Liver (tissue), 7 donors: ENCODE measurements at regions not wholly inside any gene's neighbourhood (a gene's known extent, or its start where the extent isn't known, plus 50 kb on each side); places are given as distances from the start of the nearest gene placed in this dataset.

Source experiments
- DNase-seq: peaks from one replicate; pipeline ENCODE4 v3.0.0-alpha.2; 2017; ENCODE audit warnings: low spot score
- H3K27ac ChIP-seq, 2 donors: one replicate each; pipeline ENCODE4 v1.7.0; 2013; ENCODE audit warnings: inconsistent platforms in 2 of 2, low read length in 2 of 2, control low read depth in 1 of 2, low read depth in 1 of 2, mild to moderate bottlenecking in 1 of 2
- H3K27me3 ChIP-seq, 4 donors: one replicate each; pipeline versions ENCODE4 v1.6.1 to v1.7.0; 2013; ENCODE audit warnings: low read length in 3 of 4, inconsistent platforms in 1 of 4, mild to moderate bottlenecking in 1 of 4, moderate library complexity in 1 of 4; ENCODE audit not compliant: control insufficient read depth in 4 of 4, insufficient read depth in 4 of 4
- H3K36me3 ChIP-seq, 4 donors: one replicate each; pipeline versions ENCODE4 v1.6.1 to v1.7.0; 2013; ENCODE audit warnings: low read length in 3 of 4, mild to moderate bottlenecking in 3 of 4, low read depth in 1 of 4, moderate library complexity in 1 of 4; ENCODE audit not compliant: control insufficient read depth in 4 of 4, insufficient read depth in 3 of 4
- H3K4me1 ChIP-seq, 4 donors: one replicate each; pipeline versions ENCODE4 v1.6.1 to v1.7.0; 2013; ENCODE audit warnings: low read length in 3 of 4, mild to moderate bottlenecking in 3 of 4, moderate library complexity in 1 of 4; ENCODE audit not compliant: control insufficient read depth in 4 of 4, insufficient read depth in 4 of 4
- H3K4me3 ChIP-seq, 3 donors: one replicate each; pipeline versions ENCODE4 v1.6.1 to v1.7.0; 2013; ENCODE audit warnings: low read length in 3 of 3, control low read depth in 1 of 3, low read depth in 1 of 3, mild to moderate bottlenecking in 1 of 3
- H3K9ac ChIP-seq, 2 donors: one replicate each; pipeline ENCODE4 v1.7.0; 2013; ENCODE audit warnings: low read length in 2 of 2, mild to moderate bottlenecking in 2 of 2, moderate library complexity in 2 of 2, control low read depth in 1 of 2, low read depth in 1 of 2
- H3K9me3 ChIP-seq, 4 donors: one replicate each; pipeline versions ENCODE4 v1.6.1 to v1.7.0; 2013; ENCODE audit warnings: low read length in 3 of 4; ENCODE audit not compliant: control insufficient read depth in 4 of 4
- ATF3 ChIP-seq: IDR thresholded peaks from 2 replicates; pipeline ENCODE4 v1.6.1; 2016; ENCODE audit warnings: antibody characterized with exemption
- EGR1 ChIP-seq, 2 donors: IDR thresholded peaks; 2 replicates each; pipeline ENCODE4 v1.6.1; 2016 to 2018; ENCODE audit warnings: antibody characterized with exemption in 2 of 2, low read depth in 2 of 2
- FOXA1 ChIP-seq: IDR thresholded peaks from 2 replicates; pipeline ENCODE4 v1.6.1; 2016; ENCODE audit warnings: antibody characterized with exemption
- FOXA2 ChIP-seq: IDR thresholded peaks from 2 replicates; pipeline ENCODE4 v1.6.1; 2016; ENCODE audit warnings: antibody characterized with exemption
- GABPA ChIP-seq, 2 donors: IDR thresholded peaks in 1 of 2; conservative IDR thresholded peaks in 1 of 2; 2 replicates each; pipeline ENCODE4 v1.6.1; 2016; ENCODE audit warnings: antibody characterized with exemption in 2 of 2, mild to moderate bottlenecking in 1 of 2, moderate library complexity in 1 of 2
- HNF4A ChIP-seq, 2 donors: conservative IDR thresholded peaks; 2 replicates each; pipeline ENCODE4 v1.6.1; 2016; ENCODE audit warnings: antibody characterized with exemption in 2 of 2, mild to moderate bottlenecking in 2 of 2
- JUND ChIP-seq, 2 donors: IDR thresholded peaks; 2 replicates each; pipeline ENCODE4 v1.6.1; 2016; ENCODE audit warnings: antibody characterized with exemption in 2 of 2
- MAX ChIP-seq: IDR thresholded peaks from 2 replicates; pipeline ENCODE4 v1.6.1; 2016; ENCODE audit warnings: antibody characterized with exemption
- RAD21 ChIP-seq, 2 donors: IDR thresholded peaks; 2 replicates each; pipeline ENCODE4 v1.6.1; 2016; ENCODE audit warnings: antibody characterized with exemption in 2 of 2, mild to moderate bottlenecking in 2 of 2
- REST ChIP-seq: IDR thresholded peaks from 2 replicates; pipeline ENCODE4 v1.6.1; 2016; ENCODE audit warnings: antibody characterized with exemption, mild to moderate bottlenecking
- RXRA ChIP-seq, 2 donors: IDR thresholded peaks; 2 replicates each; pipeline ENCODE4 v1.6.1; 2017 to 2018; ENCODE audit warnings: antibody characterized with exemption in 2 of 2, mild to moderate bottlenecking in 1 of 2
- SP1 ChIP-seq: IDR thresholded peaks from 2 replicates; pipeline ENCODE4 v1.6.1; 2018; ENCODE audit warnings: antibody characterized with exemption, mild to moderate bottlenecking
- TAF1 ChIP-seq: conservative IDR thresholded peaks from 2 replicates; pipeline ENCODE4 v1.6.1; 2016; ENCODE audit warnings: antibody characterized with exemption, mild to moderate bottlenecking
- YY1 ChIP-seq: IDR thresholded peaks from 2 replicates; pipeline ENCODE4 v1.6.1; 2016; ENCODE audit warnings: antibody characterized with exemption, mild to moderate bottlenecking
- ZBTB33 ChIP-seq: IDR thresholded peaks from 2 replicates; pipeline ENCODE4 v1.6.1; 2016; ENCODE audit warnings: antibody characterized with exemption
- WGBS: extraction: QIAGEN DNeasy Blood & Tissue Kit; methylation state at CpG from one replicate; pipeline ENCODE4 v1.1.7; 2013; 5-methylcytosine and 5-hydroxymethylcytosine counted together
- donor health status: healthy.
- donor health status: healthy.
- donor health status: healthy.
- donor health status: healthy.

GRCh38 chr15:66843581-66843980 lies 141.5 kb downstream of the SMAD6 start:
- no peak for TF ChIP-seq FOXA2
- no peak for TF ChIP-seq RXRA (IDR thresholded peaks at IDR 0.05)
- TF ChIP-seq EGR1 (IDR thresholded peaks at IDR 0.05; ENCODE audit: low read depth in 2 of 2) = no peak
- TF ChIP-seq GABPA (IDR thresholded peaks at IDR 0.05 in 1 of 2, conservative IDR thresholded peaks at IDR 0.05 in 1 of 2) = no peak
- no peak for TF ChIP-seq SP1
- no peak for TF ChIP-seq RAD21 (IDR thresholded peaks at IDR 0.05)
- no peak for TF ChIP-seq ATF3
- TF ChIP-seq ZBTB33 = no peak
- TF ChIP-seq YY1 = no peak
- Histone ChIP-seq H3K9ac (no peak overlapping the region), H3K36me3 (no peaks in the 10 kb centered on the region), H3K27me3 (no peaks in the 10 kb centered on the region), H3K4me1 (peaks cover 0 to 6% (median 4%) of the 10 kb centered on the region in 4 donors), H3K27ac (no peak overlapping the region), H3K4me3 (no peak overlapping the region), H3K9me3 (no peaks in the 10 kb centered on the region)
- DNase-seq = no peak
- 8% methylated on average over 2 of the region's 2 CpGs for WGBS

DNA sequence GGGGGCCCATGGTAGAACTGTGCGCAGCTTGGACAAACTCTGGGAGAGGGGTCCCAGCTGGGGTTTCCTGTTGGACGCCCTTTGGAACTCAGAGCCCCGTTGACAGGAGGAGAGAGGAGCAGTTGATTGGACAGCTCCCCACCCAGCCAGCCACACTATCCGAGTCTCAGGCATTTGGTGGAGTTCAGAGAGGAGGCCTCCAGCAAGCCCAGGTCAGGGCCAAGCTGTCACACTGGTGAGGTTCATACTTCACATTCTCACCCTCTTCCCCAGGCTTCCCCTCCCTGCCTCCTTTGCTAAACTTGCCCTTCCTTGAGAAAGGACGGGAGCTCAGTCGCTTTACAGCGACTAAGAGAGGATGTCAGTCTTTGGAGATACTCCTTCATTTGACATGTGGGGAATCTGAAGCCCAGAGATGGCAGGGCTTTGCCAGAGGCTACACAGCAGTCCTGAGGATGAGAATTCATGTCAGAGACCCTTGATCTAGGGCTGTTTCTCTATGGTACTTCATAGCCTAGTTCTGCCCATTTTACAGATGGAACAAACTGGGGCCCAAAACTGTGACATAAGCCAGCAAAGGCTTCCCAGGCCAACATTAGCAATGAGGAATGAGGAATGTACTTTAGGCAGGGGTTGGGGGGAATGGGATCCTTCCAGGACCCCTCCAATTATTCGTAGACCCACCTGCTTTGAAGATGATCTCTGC lies 142.2 kb downstream of the SMAD6 start:
- peaks cover 0 to 6% (median 4%) of the 10 kb centered on the region in 4 donors for H3K4me1 ChIP-seq
- no peak for DNase-seq
- H3K27me3 ChIP-seq = no peaks in the 10 kb centered on the region
- H3K9ac ChIP-seq = no peak overlapping the region
- 94% methylated on average over 8 of the region's 8 CpGs for WGBS
- no peaks in the 10 kb centered on the region for H3K36me3 ChIP-seq
- H3K27ac ChIP-seq = no peak overlapping the region
- no peak overlapping the region for H3K4me3 ChIP-seq
- TF ChIP-seq FOXA2 (no peak), TAF1 (no peak), ZBTB33 (no peak), RAD21 (IDR thresholded peaks at IDR 0.05) (no peak), JUND (IDR thresholded peaks at IDR 0.05) (no peak), HNF4A (conservative IDR thresholded peaks at IDR 0.05) (no peak), RXRA (IDR thresholded peaks at IDR 0.05) (no peak), MAX (no peak), EGR1 (IDR thresholded peaks at IDR 0.05; ENCODE audit: low read depth in 2 of 2) (no peak), GABPA (IDR thresholded peaks at IDR 0.05 in 1 of 2, conservative IDR thresholded peaks at IDR 0.05 in 1 of 2) (no peak)
- H3K9me3 ChIP-seq = no peaks in the 10 kb centered on the region

GRCh38 chr15:66844747-66845145 lies 142.7 kb downstream of the SMAD6 start:
- H3K9me3 ChIP-seq = no peaks in the 10 kb centered on the region
- no peak overlapping the region for H3K27ac ChIP-seq
- H3K4me1 ChIP-seq = peaks cover 0 to 6% (median 4%) of the 10 kb centered on the region in 4 donors
- H3K4me3 ChIP-seq = no peak overlapping the region
- WGBS = 96% methylated on average over 5 of the region's 5 CpGs
- H3K27me3 ChIP-seq = no peaks in the 10 kb centered on the region
- no peak overlapping the region for H3K9ac ChIP-seq
- no peak for DNase-seq
- H3K36me3 ChIP-seq = no peaks in the 10 kb centered on the region
- TF ChIP-seq GABPA (IDR thresholded peaks at IDR 0.05 in 1 of 2, conservative IDR thresholded peaks at IDR 0.05 in 1 of 2) = no peak
- no peak for TF ChIP-seq MAX
- no peak for TF ChIP-seq REST
- TF ChIP-seq ZBTB33 = no peak
- TF ChIP-seq JUND (IDR thresholded peaks at IDR 0.05) = no peak
- no peak for TF ChIP-seq FOXA1
- TF ChIP-seq FOXA2 = no peak
- TF ChIP-seq HNF4A (conservative IDR thresholded peaks at IDR 0.05) = no peak
- no peak for TF ChIP-seq EGR1 (IDR thresholded peaks at IDR 0.05; ENCODE audit: low read depth in 2 of 2)
- TF ChIP-seq TAF1 = no peak
